ENCODE measurements at regions not wholly inside any gene's neighbourhood (a gene's known extent, or its start where the extent isn't known, plus 50 kb on each side); places are given as distances from the start of the nearest gene placed in this dataset.

DNA sequence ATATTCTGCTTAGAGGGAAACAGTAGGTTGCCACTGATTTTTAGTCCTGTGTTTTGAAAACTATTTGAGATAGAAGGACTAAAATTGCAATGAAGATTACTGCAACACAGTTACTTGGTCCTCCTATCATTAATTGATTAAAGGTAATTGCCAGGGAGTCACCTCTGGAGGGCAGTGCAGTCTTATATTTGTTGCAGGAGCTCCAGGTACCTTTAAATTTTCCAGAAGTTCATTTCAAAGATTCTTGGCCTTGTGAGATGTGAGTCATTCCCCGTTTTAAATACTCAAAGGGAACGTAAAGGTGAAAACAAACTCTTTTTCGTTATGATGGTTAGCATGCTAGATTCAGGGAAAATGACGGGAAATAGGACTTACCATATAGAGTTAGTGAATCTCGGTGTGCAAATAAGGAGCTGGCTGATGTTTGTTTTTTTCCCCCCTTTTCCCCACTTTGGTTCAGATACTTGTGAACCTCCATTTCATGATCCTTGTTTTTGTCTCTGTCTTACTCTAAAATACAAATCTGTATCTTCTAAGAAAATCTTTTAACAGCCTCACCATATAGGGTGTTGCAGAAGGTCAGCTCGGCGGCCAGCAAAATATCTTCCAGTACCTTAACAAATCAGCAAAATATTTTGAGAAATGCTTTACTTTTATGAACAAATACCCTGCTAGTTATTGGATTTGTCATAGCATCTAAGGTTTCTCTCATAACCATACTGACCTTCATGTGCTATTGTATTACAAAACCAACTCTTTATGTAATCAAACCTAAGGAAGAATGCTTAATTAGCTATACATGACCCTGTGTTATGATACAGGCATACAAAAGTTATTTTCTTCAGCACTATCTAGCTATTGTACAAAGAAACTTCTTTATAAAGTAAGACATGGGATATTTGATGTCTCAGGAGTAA lies 143.0 kb upstream of the HDAC9 start:
- no peaks in the 10 kb centered on the region for H3K36me3 ChIP-seq
- intact Hi-C loops (cut with DNase I; ENCODE audit: low total_unique reads), result loop anchor here (10.0 kb wide), 1 partner anchor 312 kb away; no protein-coding TSS in a partner anchor
- H3K9me3 ChIP-seq, result no peaks in the 10 kb centered on the region
- H3K4me3 ChIP-seq, result peak overlapping the region in 1 of 2 donors; percentile 4
- no peak for TF ChIP-seq POLR2A (IDR thresholded peaks at IDR 0.05)
- TF ChIP-seq CTCF (IDR thresholded peaks at IDR 0.05), result peak; percentile 53 to 73 (median 67)
- peak overlapping the region; percentile 36 to 56 for H3K27ac ChIP-seq
- H3K4me1 ChIP-seq, result peaks cover 0 to 5% of the 10 kb centered on the region in 2 donors
- H3K27me3 ChIP-seq, result no peaks in the 10 kb centered on the region
- peak; percentile 30 to 54 for DNase-seq

- no peaks in the 10 kb centered on the region for H3K9me3 ChIP-seq
- peaks cover 0 to 5% of the 10 kb centered on the region in 2 donors for H3K4me1 ChIP-seq
- no peak for DNase-seq
- no peaks in the 10 kb centered on the region for H3K36me3 ChIP-seq
- no peak overlapping the region for H3K4me3 ChIP-seq
- intact Hi-C loops (cut with DNase I; ENCODE audit: low total_unique reads), result loop anchor here (10.0 kb wide), 1 partner anchor 311 kb away; no protein-coding TSS in a partner anchor
- TF ChIP-seq CTCF (IDR thresholded peaks at IDR 0.05) (no peak), POLR2A (IDR thresholded peaks at IDR 0.05) (no peak)
- H3K27ac ChIP-seq, result peak overlapping the region; percentile 36 to 56
- H3K27me3 ChIP-seq, result no peaks in the 10 kb centered on the region
Measured at GRCh38 chr7:18353339-18353738, 142.2 kb upstream of the HDAC9 start.

GRCh38 chr7:18354108-18355085 lies 141.2 kb upstream of the HDAC9 start:
- no peaks in the 10 kb centered on the region for H3K9me3 ChIP-seq
- H3K27me3 ChIP-seq, result no peaks in the 10 kb centered on the region
- TF ChIP-seq CTCF (IDR thresholded peaks at IDR 0.05), result no peak
- TF ChIP-seq POLR2A (IDR thresholded peaks at IDR 0.05), result no peak
- intact Hi-C loops (cut with DNase I; ENCODE audit: low total_unique reads), result loop anchor here (10.0 kb wide), 1 partner anchor 310 kb away; no protein-coding TSS in a partner anchor
- DNase-seq, result no peak
- H3K27ac ChIP-seq, result no peak overlapping the region
- no peak overlapping the region for H3K4me3 ChIP-seq
- peaks cover 0 to 5% of the 10 kb centered on the region in 2 donors for H3K4me1 ChIP-seq
- no peaks in the 10 kb centered on the region for H3K36me3 ChIP-seq

DNA sequence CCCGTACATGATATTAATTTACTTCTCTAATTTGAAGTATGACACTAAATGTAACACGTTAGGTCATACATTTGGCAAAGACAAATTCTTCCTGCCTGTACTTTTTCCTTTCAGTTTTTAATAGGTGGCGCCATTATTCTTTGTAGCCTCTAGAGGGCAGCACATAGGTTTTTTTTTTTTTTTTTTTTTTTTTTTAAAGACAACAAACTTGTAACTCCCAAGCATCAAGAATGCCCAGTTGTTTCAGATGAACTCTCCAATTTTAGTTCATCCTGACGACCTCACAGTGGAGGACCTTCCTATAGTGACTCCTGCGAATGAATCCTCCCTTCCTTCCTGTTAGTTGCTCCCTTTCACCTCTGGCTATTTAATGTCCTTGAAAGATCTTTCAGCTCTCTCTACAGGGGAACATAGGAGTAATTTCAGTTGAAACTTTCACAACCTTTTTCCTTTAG lies 139.3 kb upstream of the HDAC9 start:
- no peaks in the 10 kb centered on the region for H3K9me3 ChIP-seq
- no peak for TF ChIP-seq POLR2A (IDR thresholded peaks at IDR 0.05)
- TF ChIP-seq CTCF (IDR thresholded peaks at IDR 0.05), result peak; percentile 25 to 67 (median 47)
- H3K36me3 ChIP-seq, result no peaks in the 10 kb centered on the region
- H3K27ac ChIP-seq, result peak overlapping the region; percentile 1 to 35
- H3K27me3 ChIP-seq, result no peaks in the 10 kb centered on the region
- intact Hi-C loops (cut with DNase I; ENCODE audit: low total_unique reads), result loop anchor here (10.0 kb wide), 1 partner anchor 309 kb away; no protein-coding TSS in a partner anchor
- DNase-seq, result no peak
- no peak overlapping the region for H3K4me3 ChIP-seq
- H3K4me1 ChIP-seq, result peaks cover 0 to 5% of the 10 kb centered on the region in 2 donors
